HG03280 (cell line): ENCODE measurements at regions not wholly inside any gene's neighbourhood (a gene's known extent, or its start where the extent isn't known, plus 50 kb on each side); places are given as distances from the start of the nearest gene placed in this dataset.
"Not testable (repeated sequence)": the region's sequence is repeated elsewhere in the genome, so short reads cannot be mapped to it uniquely, and the experiment has no call there.

Experiments
- ATAC-seq: cut with Tn5 transposase; IDR thresholded peaks from one replicate; pipeline ENCODE4 v1.9.1; 2021; ENCODE audit warnings: mild to moderate bottlenecking, moderate library complexity; ENCODE audit not compliant: unreplicated experiment

- ATAC-seq: no peak
Observed at GRCh38 chr5:106290841-106291240, 1379.9 kb downstream of the EFNA5 start.

GRCh38 chr5:106288979-106289378, 1381.8 kb downstream of the EFNA5 start:
- ATAC-seq: no peak

GRCh38 chr5:106277540-106278096, 1393.1 kb downstream of the EFNA5 start:
- no peak for ATAC-seq

- ATAC-seq: no peak
Observed at GRCh38 chr5:106269252-106269843, 1401.4 kb downstream of the EFNA5 start.

DNA sequence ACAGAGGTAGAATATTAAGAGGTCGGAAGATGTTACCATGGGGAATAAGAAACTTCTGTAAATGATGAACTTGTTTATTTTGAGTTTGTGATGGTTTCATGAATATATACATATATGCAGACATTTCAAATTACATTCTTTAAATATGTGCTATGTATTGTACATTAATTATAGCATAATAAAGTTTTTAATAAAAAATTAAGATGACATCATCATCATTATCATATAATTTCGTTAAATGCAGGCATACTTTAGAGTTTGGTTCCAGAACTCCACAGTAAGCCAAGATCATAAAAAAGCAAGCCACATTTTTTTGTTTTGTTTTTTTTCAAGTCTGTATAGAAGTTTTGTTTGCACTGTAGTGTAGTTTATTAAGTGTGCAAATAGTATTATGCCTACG, 1403.5 kb downstream of the EFNA5 start:
- no peak for ATAC-seq

DNA sequence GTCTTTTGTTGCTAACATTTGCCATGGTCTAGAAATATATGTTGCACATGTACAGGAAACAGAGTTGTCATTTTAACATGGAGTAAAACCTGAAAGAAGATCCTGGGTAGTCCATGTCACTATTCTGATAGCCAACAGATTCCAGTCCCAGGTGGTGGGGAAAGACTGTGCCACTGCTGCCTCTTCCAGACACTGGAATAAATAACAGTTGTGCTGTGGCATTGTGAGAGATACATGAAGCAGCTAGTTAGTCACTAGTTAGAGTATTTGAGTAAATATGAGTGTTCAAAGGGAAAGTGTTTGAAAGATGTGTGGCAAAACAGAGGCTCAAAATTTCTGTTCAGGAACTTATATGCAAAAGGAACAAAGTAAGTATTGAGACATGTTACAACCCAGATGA, 1408.3 kb downstream of the EFNA5 start:
- no peak for ATAC-seq

DNA sequence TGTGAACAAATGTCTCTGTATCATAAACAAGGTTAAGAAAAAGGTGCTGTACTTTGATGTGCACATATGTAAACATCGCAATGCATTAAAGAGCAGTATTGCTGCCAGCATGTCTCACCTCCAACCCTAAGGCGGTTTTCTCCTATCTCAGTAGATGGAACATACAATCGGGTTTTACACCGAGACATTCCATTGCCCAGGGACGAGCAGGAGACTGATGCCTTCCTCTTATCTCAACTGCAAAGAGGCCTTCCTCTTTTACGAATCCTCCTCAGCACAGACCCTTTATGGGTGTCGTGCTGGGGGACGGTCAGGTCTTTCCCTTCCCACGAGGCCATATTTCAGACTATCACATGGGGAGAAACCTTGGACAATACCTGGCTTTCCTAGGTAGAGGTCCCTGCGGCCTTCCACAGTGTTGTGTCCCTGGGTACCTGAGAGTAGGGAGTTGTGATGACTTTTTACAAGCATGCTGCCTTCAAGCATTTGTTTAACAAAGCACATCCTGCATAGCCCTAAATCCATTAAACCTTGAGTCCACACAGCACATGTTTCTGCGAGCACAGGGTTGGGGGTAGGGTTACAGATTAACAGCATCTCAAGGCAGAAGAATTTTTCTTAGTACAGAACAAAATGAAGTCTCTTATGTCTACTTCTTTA, 1411.2 kb downstream of the EFNA5 start:
- ATAC-seq: not testable (repeated sequence)

DNA sequence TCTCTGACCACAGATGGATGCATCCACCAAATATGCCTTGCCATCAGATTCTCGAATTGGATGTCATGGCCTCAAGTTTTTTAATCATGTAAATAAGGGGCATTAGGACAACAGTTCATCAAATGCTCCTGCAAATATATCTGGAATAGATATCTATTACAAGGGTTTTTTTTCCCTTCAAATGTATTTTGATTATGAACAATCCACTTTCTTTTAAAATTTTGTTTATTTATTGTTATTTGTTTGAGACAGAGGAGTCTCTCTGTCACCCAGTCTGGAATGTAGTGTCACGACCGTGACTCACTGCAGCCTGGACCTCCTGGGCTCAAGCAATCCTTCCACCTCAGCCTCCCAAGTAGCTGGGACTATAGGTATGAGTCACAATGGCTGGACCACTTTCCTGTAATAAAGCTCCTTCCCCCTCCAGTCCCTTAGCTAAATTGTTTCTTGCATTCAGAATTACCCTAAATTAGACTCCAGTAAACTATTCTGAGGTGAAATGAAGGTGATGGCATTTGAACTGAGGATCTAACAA, 1412.1 kb downstream of the EFNA5 start:
- ATAC-seq: no peak

- ATAC-seq: no peak
Observed at GRCh38 chr5:106254784-106255183, 1416.0 kb downstream of the EFNA5 start.

- not testable (repeated sequence) for ATAC-seq
Observed at GRCh38 chr5:106246044-106246745, 1424.5 kb downstream of the EFNA5 start.

GRCh38 chr5:106241409-106241808, 1429.3 kb downstream of the EFNA5 start:
- ATAC-seq: no peak

DNA sequence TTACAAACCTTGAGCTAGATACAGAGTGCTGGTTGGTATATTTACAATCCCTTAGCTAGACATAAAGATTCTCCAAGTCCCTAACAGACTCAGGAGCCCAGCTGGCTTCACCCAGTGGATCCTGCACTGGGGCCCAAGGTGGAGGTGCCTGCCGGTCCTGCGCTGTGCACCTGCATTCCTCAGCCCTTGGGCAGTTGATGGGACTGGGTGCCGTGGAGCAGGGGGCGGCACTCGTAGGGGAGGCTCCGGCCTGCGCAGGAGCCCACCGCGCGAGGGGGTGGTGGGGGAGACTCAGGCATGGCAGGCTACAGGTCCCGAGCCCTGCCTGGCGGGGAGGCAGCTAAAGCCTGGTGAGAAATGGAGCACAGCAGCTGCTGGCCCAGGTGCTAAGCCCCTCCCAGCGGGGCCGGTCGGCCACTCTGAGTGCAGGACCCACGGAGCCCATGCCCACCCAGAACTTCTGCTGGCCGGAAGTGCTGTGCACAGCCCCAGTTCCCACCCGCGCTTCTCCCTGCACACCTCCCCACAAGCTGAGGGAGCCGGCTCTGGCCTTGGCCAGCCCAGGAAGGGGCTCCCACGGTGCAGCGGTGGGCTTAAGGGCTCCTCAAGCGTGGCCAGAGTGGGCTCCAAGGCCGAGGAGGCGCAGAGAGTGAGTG, 1464.7 kb downstream of the EFNA5 start:
- ATAC-seq: no peak

GRCh38 chr5:106202035-106202434, 1468.7 kb downstream of the EFNA5 start:
- no peak for ATAC-seq

- ATAC-seq: no peak
Observed at GRCh38 chr5:106200971-106201370, 1469.8 kb downstream of the EFNA5 start.

- no peak for ATAC-seq
Observed at GRCh38 chr5:106195679-106196474, 1474.9 kb downstream of the EFNA5 start.

- ATAC-seq: no peak
Observed at GRCh38 chr5:106189121-106189809, 1481.5 kb downstream of the EFNA5 start.

- peak; percentile 65 for ATAC-seq
Observed at GRCh38 chr5:106185661-106186081, 1485.1 kb downstream of the EFNA5 start.

DNA sequence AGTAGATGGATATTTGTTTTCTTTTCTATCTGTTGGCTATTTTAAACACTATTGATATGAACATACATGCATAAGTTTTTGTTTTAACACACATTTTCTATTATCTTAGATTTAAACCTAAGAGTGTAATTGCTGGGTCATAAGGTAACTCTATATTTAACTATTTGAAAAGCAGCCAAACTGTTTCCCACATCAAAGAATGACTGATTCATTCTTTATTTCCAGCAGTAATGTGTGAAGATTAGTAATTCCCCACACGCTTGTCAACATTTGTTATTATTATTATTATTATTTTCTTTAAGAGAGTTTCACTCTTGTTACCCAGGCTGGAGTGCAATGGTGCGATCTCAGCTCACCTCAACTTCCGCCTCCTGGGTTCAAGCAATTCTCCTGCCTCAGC, 1495.8 kb downstream of the EFNA5 start:
- no peak for ATAC-seq

DNA sequence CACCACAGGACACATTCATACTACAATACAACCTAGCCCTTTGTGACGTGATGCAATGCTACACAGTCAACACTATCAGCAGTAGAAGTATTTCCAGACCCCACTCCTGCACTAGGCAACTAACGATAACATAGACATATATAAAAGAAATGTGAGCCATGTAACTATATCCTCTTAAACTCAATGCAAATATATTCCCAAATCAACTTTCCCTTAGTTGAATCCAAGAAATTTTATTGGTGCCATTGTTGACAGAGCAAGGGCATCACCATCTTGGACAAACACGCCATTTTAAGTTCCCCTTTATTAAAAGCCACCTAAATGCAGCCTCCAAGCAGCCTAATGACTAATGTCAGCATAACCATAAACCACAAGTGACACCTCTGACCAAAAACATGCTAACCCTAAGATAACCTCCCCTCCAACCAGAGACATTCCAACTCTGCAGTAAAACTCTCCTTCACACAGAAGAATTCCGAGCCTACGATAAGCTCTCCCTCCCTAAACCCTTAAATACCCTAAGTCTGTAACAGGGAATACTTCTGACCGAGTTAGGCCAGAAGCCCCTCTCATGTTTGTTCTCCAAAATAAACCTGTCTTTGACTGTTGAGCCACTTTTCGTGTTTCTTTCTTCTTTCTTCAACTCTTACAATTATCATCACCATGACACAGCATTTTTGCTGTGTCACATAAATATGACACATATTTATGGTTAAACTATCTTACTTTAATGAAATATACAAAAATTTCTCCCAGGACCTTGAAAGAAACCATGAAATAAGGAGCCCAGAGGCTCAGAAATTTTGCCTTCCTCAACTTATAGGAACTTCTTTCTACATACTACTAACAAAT, 1497.8 kb downstream of the EFNA5 start:
- ATAC-seq: no peak
